Upper lobe of right lung (tissue), 1 donor: ENCODE measurements at regions not wholly inside any gene's neighbourhood (a gene's known extent, or its start where the extent isn't known, plus 50 kb on each side); places are given as distances from the start of the nearest gene placed in this dataset.

Experiments used
- ATAC-seq: fragments of 200-7000 bp; cut with Tn5 transposase; one replicate; pipeline ENCODE4 v1.9.1; 2020; ENCODE audit warnings: mild to moderate bottlenecking, moderate library complexity
- DNase-seq: peaks from one replicate; pipeline ENCODE4 v3.0.0-alpha.2; 2020
- H3K27ac ChIP-seq: fragments of 200-600 bp; one replicate; pipeline ENCODE4 v1.8.0; 2022
- H3K27me3 ChIP-seq: fragments of 200-600 bp; one replicate; pipeline ENCODE4 v1.8.0; 2022; ENCODE audit warnings: mild to moderate bottlenecking
- H3K36me3 ChIP-seq: fragments of 200-600 bp; one replicate; pipeline ENCODE4 v1.8.0; 2022
- H3K4me1 ChIP-seq: fragments of 200-600 bp; one replicate; pipeline ENCODE4 v1.8.0; 2022
- H3K4me3 ChIP-seq: fragments of 200-600 bp; one replicate; pipeline ENCODE4 v1.8.0; 2022; ENCODE audit warnings: mild to moderate bottlenecking
- H3K9me3 ChIP-seq: fragments of 200-600 bp; one replicate; pipeline ENCODE4 v1.8.0; 2022
- CTCF ChIP-seq: fragments of 200-600 bp; IDR thresholded peaks from one replicate; pipeline ENCODE4 v1.8.0; 2022; ENCODE audit warnings: antibody characterized with exemption
- intact Hi-C: fragments of 100-400 bp; cut with DNase I; formaldehyde crosslinking; loops from one replicate; pipeline ENCODE4 v1.11.0; 2022
- donor health status: DM: no; HTN: yes; CAD: no; lungs with severe emphysema.

GRCh38 chr9:129489838-129490582 is 130.9 kb downstream of the C9orf50 start:
- H3K4me1 ChIP-seq = peaks cover 60% of the 10 kb centered on the region
- no peak for DNase-seq
- H3K27me3 ChIP-seq = no peaks in the 10 kb centered on the region
- H3K4me3 ChIP-seq = peak overlapping the region; percentile 53
- ATAC-seq = no peak
- intact Hi-C loops = loop anchor here (10.0 kb wide), 1 partner anchor 305 kb away; no protein-coding TSS in a partner anchor
- H3K9me3 ChIP-seq = no peaks in the 10 kb centered on the region
- no peak for TF ChIP-seq CTCF
- peak overlapping the region; percentile 98 for H3K27ac ChIP-seq
- peaks cover 9% of the 10 kb centered on the region for H3K36me3 ChIP-seq

- H3K9me3 ChIP-seq = no peaks in the 10 kb centered on the region
- no peaks in the 10 kb centered on the region for H3K27me3 ChIP-seq
- DNase-seq = no peak
- peaks cover 4% of the 10 kb centered on the region for H3K36me3 ChIP-seq
- H3K4me3 ChIP-seq = peak overlapping the region; percentile 53
- no peak for TF ChIP-seq CTCF
- intact Hi-C loops = no loop called here
- peak overlapping the region; percentile 98 for H3K27ac ChIP-seq
- H3K4me1 ChIP-seq = peaks cover 69% of the 10 kb centered on the region
- ATAC-seq = peak; percentile 1
Measured at GRCh38 chr9:129487658-129488483, 133.0 kb downstream of the C9orf50 start.

GRCh38 chr9:129486756-129487657 is 133.9 kb downstream of the C9orf50 start:
- no peak for ATAC-seq
- intact Hi-C loops = no loop called here
- no peaks in the 10 kb centered on the region for H3K27me3 ChIP-seq
- TF ChIP-seq CTCF = no peak
- no peak overlapping the region for H3K4me3 ChIP-seq
- peaks cover 69% of the 10 kb centered on the region for H3K4me1 ChIP-seq
- H3K27ac ChIP-seq = peak overlapping the region; percentile 98
- H3K36me3 ChIP-seq = no peaks in the 10 kb centered on the region
- peak; percentile 76 for DNase-seq
- H3K9me3 ChIP-seq = no peaks in the 10 kb centered on the region

GRCh38 chr9:129485145-129485774 is 135.6 kb downstream of the C9orf50 start:
- H3K4me3 ChIP-seq = no peak overlapping the region
- peaks cover 63% of the 10 kb centered on the region for H3K4me1 ChIP-seq
- H3K9me3 ChIP-seq = no peaks in the 10 kb centered on the region
- peak overlapping the region; percentile 51 for H3K27ac ChIP-seq
- H3K27me3 ChIP-seq = no peaks in the 10 kb centered on the region
- H3K36me3 ChIP-seq = no peaks in the 10 kb centered on the region
- no peak for TF ChIP-seq CTCF
- ATAC-seq (no peak), DNase-seq (no peak)
- intact Hi-C loops = no loop called here

- Histone ChIP-seq H3K27ac (peak overlapping the region; percentile 100), H3K27me3 (no peaks in the 10 kb centered on the region), H3K36me3 (no peaks in the 10 kb centered on the region), H3K4me1 (peaks cover 55% of the 10 kb centered on the region), H3K9me3 (no peaks in the 10 kb centered on the region), H3K4me3 (no peak overlapping the region)
- DNase-seq = no peak
- TF ChIP-seq CTCF = no peak
- no peak for ATAC-seq
- intact Hi-C loops = no loop called here
Measured at GRCh38 chr9:129484352-129485000, 136.4 kb downstream of the C9orf50 start.
